Adrenal gland (tissue), 9 donors: ENCODE measurements at regions not wholly inside any gene's neighbourhood (a gene's known extent, or its start where the extent isn't known, plus 50 kb on each side); places are given as distances from the start of the nearest gene placed in this dataset.

Experiments
- DNase-seq, 7 donors: peaks; one replicate each; pipeline ENCODE4 v3.0.0-alpha.2; 2019 to 2020
- H3K27ac ChIP-seq, 5 donors: fragments of 200-600 bp; sonication (generic) in 4 of 5; 1 replicate in 3 of 5; 2 replicates in 2 of 5; pipeline versions ENCODE4 v1.5.1 to v1.8.0; 2016 to 2020; ENCODE audit warnings: mild to moderate bottlenecking in 1 of 5
- H3K27me3 ChIP-seq: fragments of 200-600 bp; 2 replicates; pipeline ENCODE4 v1.8.0; 2021
- H3K36me3 ChIP-seq, 2 donors: fragments of 200-600 bp; replicated peaks in 1 of 2; 1 replicate in 1 of 2; 2 replicates in 1 of 2; pipeline versions ENCODE4 v1.5.1 to v1.8.0; 2018 to 2022
- H3K4me1 ChIP-seq, 2 donors: fragments of 200-600 bp; replicated peaks in 1 of 2; 1 replicate in 1 of 2; 2 replicates in 1 of 2; pipeline versions ENCODE4 v1.5.1 to v1.8.0; 2018 to 2021
- H3K4me3 ChIP-seq, 4 donors: fragments of 200-600 bp; sonication (generic) in 3 of 4; one replicate each; pipeline ENCODE4 v1.5.1; 2016 to 2018
- H3K9me3 ChIP-seq, 3 donors: fragments of 200-600 bp; sonication (generic) in 1 of 3; replicated peaks in 1 of 3; 1 replicate in 2 of 3; 2 replicates in 1 of 3; pipeline versions ENCODE4 v1.5.1 to v1.8.0; 2016 to 2021
- POLR2A ChIP-seq, 2 donors: fragments of 450-650 bp; IDR thresholded peaks; one replicate each; pipeline ENCODE4 v1.6.1; 2017; ENCODE audit warnings: antibody characterized with exemption in 2 of 2, mild to moderate bottlenecking in 2 of 2, moderate library complexity in 1 of 2
- WGBS, 4 donors: extraction: QIAGEN DNeasy Blood & Tissue Kit in 2 of 4; methylation state at CpG; one replicate each; pipeline versions ENCODE4 v1.1.5 to v1.1.7; 2013 to 2017; 5-methylcytosine and 5-hydroxymethylcytosine counted together
- intact Hi-C, 2 donors: fragments of 100-400 bp; cut with DNase I; formaldehyde crosslinking; loops; one replicate each; pipeline versions ENCODE4 v1.14.1 to v1.15.0; 2022 to 2023
- TF ChIP-seq, protein P1 (sequence below), 6 experiments: fragments of 450-650 bp in 4 of 6; fragments of 200-600 bp in 2 of 6; sonication (generic) in 1 of 6; IDR thresholded peaks; 1 replicate in 5 of 6; 2 replicates in 1 of 6; pipeline versions ENCODE4 v1.5.1 to v1.8.0; 2016 to 2021; ENCODE audit warnings: antibody characterized with exemption in 6 of 6, mild to moderate bottlenecking in 2 of 6, moderate library complexity in 1 of 6
- donor health status: healthy with polysubstance abuse.
- donor health status: Bipolar disorder and iron deficiency.
- donor health status: DM: yes; HTN: yes; CAD: no.
- donor health status: DM: no; HTN: no; CAD: no.
- donor health status: DM: no; HTN: no; CAD: no.

DNA sequence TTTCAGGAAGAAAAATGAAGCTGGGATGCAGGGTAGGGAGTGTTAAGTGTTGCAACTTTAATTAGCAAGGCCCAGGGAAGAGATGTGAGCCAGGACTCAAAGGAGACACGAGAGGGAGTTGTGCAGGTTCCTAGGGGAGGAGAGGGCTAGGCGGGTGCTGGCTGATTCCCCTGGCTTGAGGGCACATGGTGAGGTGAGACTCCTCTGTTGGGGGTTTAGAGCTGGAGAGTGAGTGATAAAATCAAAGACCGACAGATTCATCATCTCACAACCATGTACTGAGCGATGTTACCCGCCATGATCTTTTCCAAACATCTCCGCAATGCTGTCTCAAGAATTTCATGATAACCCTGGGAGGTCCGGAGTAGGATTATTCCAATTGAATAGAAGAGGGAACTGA lies 161.8 kb upstream of the CSF3R start:
- WGBS, 4 donors: 79 to 89% (median 81%) methylated on average over 7 of the region's 7 CpGs
- no peaks in the 10 kb centered on the region for H3K9me3 ChIP-seq
- H3K36me3 ChIP-seq: no peaks in the 10 kb centered on the region
- no peaks in the 10 kb centered on the region for H3K27me3 ChIP-seq
- H3K4me1 ChIP-seq: no peaks in the 10 kb centered on the region
- H3K27ac ChIP-seq: no peak overlapping the region
- intact Hi-C loops: no loop called here
- no peak for DNase-seq
- no peak overlapping the region for H3K4me3 ChIP-seq
- TF ChIP-seq, protein P1, sequence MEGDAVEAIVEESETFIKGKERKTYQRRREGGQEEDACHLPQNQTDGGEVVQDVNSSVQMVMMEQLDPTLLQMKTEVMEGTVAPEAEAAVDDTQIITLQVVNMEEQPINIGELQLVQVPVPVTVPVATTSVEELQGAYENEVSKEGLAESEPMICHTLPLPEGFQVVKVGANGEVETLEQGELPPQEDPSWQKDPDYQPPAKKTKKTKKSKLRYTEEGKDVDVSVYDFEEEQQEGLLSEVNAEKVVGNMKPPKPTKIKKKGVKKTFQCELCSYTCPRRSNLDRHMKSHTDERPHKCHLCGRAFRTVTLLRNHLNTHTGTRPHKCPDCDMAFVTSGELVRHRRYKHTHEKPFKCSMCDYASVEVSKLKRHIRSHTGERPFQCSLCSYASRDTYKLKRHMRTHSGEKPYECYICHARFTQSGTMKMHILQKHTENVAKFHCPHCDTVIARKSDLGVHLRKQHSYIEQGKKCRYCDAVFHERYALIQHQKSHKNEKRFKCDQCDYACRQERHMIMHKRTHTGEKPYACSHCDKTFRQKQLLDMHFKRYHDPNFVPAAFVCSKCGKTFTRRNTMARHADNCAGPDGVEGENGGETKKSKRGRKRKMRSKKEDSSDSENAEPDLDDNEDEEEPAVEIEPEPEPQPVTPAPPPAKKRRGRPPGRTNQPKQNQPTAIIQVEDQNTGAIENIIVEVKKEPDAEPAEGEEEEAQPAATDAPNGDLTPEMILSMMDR (IDR thresholded peaks at IDR 0.05): no peak
- TF ChIP-seq POLR2A (IDR thresholded peaks at IDR 0.05): no peak

DNA sequence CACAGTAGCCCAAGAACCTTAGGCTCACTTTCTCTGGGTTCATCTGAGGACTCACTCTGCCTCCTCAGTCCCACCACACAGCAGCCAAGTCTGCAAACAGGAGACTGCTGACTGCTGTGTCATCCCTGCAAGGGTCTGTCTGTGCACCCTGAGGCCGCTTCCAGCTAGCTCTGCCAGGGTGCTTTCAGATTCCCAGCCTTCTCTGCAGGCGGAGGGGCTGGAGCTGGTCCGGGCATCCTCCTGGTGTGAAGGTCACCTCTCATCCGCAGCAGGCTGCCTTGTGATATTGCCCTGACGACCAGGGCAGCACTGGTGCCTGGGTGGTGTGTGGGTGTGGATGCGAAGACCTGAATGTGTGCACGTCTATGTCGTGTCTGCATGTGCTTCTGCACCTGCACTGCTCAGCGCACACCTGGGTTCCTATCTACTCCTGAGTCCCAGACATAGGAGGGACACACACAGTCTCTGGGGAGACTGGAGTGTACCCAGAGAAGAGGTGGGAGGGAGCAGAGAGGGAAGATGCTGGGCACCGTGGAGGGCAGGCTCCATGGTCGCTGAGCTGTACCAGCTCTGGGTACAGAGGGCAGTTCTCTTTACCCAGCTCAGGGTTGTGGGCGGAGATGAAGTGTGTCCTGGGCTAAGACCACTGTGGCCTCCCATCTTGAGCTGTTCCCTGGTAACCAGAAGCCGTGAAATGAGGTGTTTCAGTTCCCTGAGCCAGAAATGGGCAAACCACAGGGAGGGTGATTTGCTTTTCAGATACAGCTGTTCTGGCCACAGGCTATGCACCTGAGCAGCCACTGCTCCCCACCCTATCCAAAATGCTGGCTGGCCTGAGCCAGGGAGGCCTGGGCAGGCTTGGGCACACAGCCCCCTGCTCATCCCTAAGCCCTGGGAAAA lies 160.9 kb upstream of the CSF3R start:
- Histone ChIP-seq H3K27ac (no peak overlapping the region), H3K9me3 (no peaks in the 10 kb centered on the region), H3K36me3 (no peaks in the 10 kb centered on the region), H3K4me3 (no peak overlapping the region), H3K27me3 (no peaks in the 10 kb centered on the region), H3K4me1 (no peaks in the 10 kb centered on the region)
- no peak for DNase-seq
- TF ChIP-seq POLR2A (IDR thresholded peaks at IDR 0.05): no peak
- TF ChIP-seq, protein P1 (IDR thresholded peaks at IDR 0.05): no peak
- WGBS, 4 donors: 70 to 78% (median 72%) methylated on average over 5 to 13 of the region's 13 CpGs
- intact Hi-C loops: no loop called here

DNA sequence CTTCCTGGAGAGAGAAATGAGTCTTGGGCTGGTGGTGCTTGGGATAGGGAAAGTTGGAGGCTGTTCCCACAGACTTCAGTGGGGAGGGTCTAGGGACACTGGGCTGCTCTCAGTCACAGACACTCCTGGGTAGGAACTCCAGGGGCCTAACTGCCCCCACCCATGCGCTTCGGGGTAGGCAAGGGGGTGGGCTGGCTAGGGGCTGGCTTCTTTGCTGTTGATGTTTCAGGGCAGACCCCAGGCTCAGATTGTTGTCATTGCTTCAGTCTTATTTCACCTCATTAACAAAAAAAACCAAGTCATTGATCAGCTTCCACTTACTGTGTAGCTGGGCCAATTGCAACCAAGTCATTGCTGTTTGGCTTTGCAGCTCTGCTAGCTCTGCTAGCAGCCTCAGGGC lies 160.1 kb upstream of the CSF3R start:
- intact Hi-C loops: no loop called here
- 60 to 100% (median 90%) methylated on average over 1 to 2 of the region's 2 CpGs; no CpG with 5 or more reads in 1 of the 4 donors for WGBS, 4 donors
- Histone ChIP-seq H3K27ac (no peak overlapping the region), H3K4me1 (no peaks in the 10 kb centered on the region), H3K4me3 (no peak overlapping the region), H3K36me3 (no peaks in the 10 kb centered on the region), H3K27me3 (no peaks in the 10 kb centered on the region), H3K9me3 (no peaks in the 10 kb centered on the region)
- TF ChIP-seq, protein P1 (IDR thresholded peaks at IDR 0.05): no peak
- no peak for TF ChIP-seq POLR2A (IDR thresholded peaks at IDR 0.05)
- no peak for DNase-seq

DNA sequence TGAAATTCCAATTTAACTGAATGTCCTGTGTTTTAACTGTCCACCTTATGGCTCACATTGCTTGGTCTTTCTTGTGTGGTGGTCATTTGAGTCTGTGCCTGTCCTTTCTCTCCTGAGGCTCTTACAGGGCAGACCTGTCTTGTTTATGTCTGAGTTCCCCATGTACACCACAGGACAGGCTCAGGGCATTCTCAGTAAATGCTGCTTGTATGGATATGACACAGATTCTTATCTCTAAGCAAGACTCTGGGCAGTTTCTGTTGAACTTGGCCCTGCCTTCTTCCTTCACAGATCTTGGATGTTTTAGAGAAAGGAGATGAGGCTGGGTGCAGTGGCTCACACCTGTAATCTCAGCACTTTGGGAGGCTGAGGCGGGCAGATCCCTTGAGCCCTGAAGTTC lies 159.1 kb upstream of the CSF3R start:
- peaks cover 5% of the 10 kb centered on the region for H3K27me3 ChIP-seq
- H3K9me3 ChIP-seq: no peaks in the 10 kb centered on the region
- no peak overlapping the region for H3K4me3 ChIP-seq
- no peaks in the 10 kb centered on the region for H3K4me1 ChIP-seq
- TF ChIP-seq POLR2A (IDR thresholded peaks at IDR 0.05): no peak
- TF ChIP-seq, protein P1 (IDR thresholded peaks at IDR 0.05): no peak
- no peak for DNase-seq
- H3K36me3 ChIP-seq: no peaks in the 10 kb centered on the region
- intact Hi-C loops: no loop called here
- WGBS, 4 donors: 60 to 90% (median 63%) methylated on average over 1 of the region's 1 CpG
- no peak overlapping the region for H3K27ac ChIP-seq
